Natural killer cell (primary cell): ENCODE measurements at regions not wholly inside any gene's neighbourhood (a gene's known extent, or its start where the extent isn't known, plus 50 kb on each side); places are given as distances from the start of the nearest gene placed in this dataset.

ENCODE experiments used
- ATAC-seq, 3 donors: fragments of 150-1000 bp in 2 of 3; fragments of 200-7000 bp in 1 of 3; cut with Tn5 transposase; 1 replicate in 1 of 3; 2 replicates in 2 of 3; pipeline ENCODE4 v1.10.0; 2021; ENCODE audit warnings: mild to moderate bottlenecking in 2 of 3, moderate library complexity in 2 of 3
- DNase-seq, 2 donors: peaks; one replicate each; pipeline versions ENCODE4 v3.0.0 to v3.0.0-alpha.2; 2013 to 2021; ENCODE audit warnings: mixed read lengths in 1 of 2
- H3K27ac ChIP-seq: one replicate; pipeline ENCODE4 v1.5.1; 2013; ENCODE audit warnings: mild to moderate bottlenecking, low read length
- H3K27me3 ChIP-seq: one replicate; pipeline ENCODE4 v1.6.1; 2013; ENCODE audit warnings: low read length; ENCODE audit not compliant: control insufficient read depth, insufficient read depth
- H3K36me3 ChIP-seq: one replicate; pipeline ENCODE4 v1.6.1; 2013; ENCODE audit warnings: low read length; ENCODE audit not compliant: control insufficient read depth, insufficient read depth
- H3K4me1 ChIP-seq: one replicate; pipeline ENCODE4 v1.6.1; 2013; ENCODE audit warnings: low read length; ENCODE audit not compliant: control insufficient read depth, insufficient read depth
- H3K4me3 ChIP-seq: one replicate; pipeline ENCODE4 v1.5.1; 2013; ENCODE audit warnings: low read length
- H3K9me3 ChIP-seq: one replicate; pipeline ENCODE4 v1.6.1; 2013; ENCODE audit warnings: low read length; ENCODE audit not compliant: control insufficient read depth, insufficient read depth
- H3K27ac Mint-ChIP-seq, 2 donors: one replicate each; pipeline ENCODE4 v1.8.0; 2022; ENCODE audit warnings: mild to moderate bottlenecking in 2 of 2, mixed read lengths in 2 of 2, moderate library complexity in 1 of 2
- H3K27me3 Mint-ChIP-seq, 2 donors: one replicate each; pipeline ENCODE4 v1.8.0; 2022; ENCODE audit warnings: low read depth in 2 of 2, mixed read lengths in 2 of 2
- H3K36me3 Mint-ChIP-seq: one replicate; pipeline ENCODE4 v1.8.0; 2022; ENCODE audit warnings: mixed read lengths
- H3K4me1 Mint-ChIP-seq, 2 donors: one replicate each; pipeline ENCODE4 v1.8.0; 2022; ENCODE audit warnings: mixed read lengths in 2 of 2
- H3K4me3 Mint-ChIP-seq: one replicate; pipeline ENCODE4 v1.8.0; 2022; ENCODE audit warnings: mild to moderate bottlenecking, moderate library complexity, mixed read lengths
- H3K9me3 Mint-ChIP-seq, 2 donors: one replicate each; pipeline ENCODE4 v1.8.0; 2022; ENCODE audit warnings: mixed read lengths in 2 of 2
- WGBS: methylation state at CpG from one replicate; pipeline ENCODE4 v1.1.7; 2013; ENCODE audit warnings: missing lambda C conversion rate; ENCODE audit not compliant: insufficient coverage; 5-methylcytosine and 5-hydroxymethylcytosine counted together
- intact Hi-C: fragments of 100-400 bp; cut with micrococcal nuclease; formaldehyde crosslinking; loops from one replicate; pipeline ENCODE4 v1.14.2; 2022
- TF ChIP-seq, protein P1 (sequence below): fragments of 200-600 bp; IDR thresholded peaks from one replicate; pipeline ENCODE4 v1.8.0; 2022; ENCODE audit warnings: antibody characterized with exemption

DNA sequence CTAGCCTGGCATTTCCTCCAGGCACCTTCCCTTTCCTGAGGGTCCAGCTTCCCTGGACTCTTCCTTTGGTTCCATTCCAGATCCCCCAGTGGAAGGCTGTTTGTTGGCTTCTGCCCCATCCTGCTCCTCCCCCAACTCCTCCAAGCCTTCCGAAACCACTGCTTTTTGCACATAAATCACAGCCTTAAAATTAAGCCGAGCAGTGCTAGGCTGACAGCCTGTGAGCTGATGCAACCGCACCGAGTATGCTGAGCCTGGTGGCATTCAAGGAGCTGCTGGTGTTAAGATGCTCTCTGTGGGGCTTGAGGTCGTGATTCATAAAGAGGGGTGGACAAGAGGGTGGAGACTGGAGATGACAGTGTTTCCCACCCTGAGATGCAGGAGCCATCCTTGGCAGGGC lies 266.6 kb upstream of the C1orf174 start:
- DNase-seq (no peak), ATAC-seq (no peak)
- H3K4me3 ChIP-seq, result no peak overlapping the region
- no peak overlapping the region for H3K4me3 Mint-ChIP-seq
- H3K9me3 Mint-ChIP-seq, result no peaks in the 10 kb centered on the region
- no peaks in the 10 kb centered on the region for H3K36me3 Mint-ChIP-seq
- H3K27ac Mint-ChIP-seq, result no peak overlapping the region
- WGBS, result 23% methylated on average over 5 of the region's 5 CpGs
- intact Hi-C loops, result no loop called here
- peaks cover 13 to 20% of the 10 kb centered on the region in 2 donors for H3K27me3 Mint-ChIP-seq
- H3K4me1 Mint-ChIP-seq, result no peaks in the 10 kb centered on the region
- H3K4me1 ChIP-seq, result no peaks in the 10 kb centered on the region
- no peak overlapping the region for H3K27ac ChIP-seq
- H3K27me3 ChIP-seq, result no peaks in the 10 kb centered on the region
- TF ChIP-seq, protein P1, sequence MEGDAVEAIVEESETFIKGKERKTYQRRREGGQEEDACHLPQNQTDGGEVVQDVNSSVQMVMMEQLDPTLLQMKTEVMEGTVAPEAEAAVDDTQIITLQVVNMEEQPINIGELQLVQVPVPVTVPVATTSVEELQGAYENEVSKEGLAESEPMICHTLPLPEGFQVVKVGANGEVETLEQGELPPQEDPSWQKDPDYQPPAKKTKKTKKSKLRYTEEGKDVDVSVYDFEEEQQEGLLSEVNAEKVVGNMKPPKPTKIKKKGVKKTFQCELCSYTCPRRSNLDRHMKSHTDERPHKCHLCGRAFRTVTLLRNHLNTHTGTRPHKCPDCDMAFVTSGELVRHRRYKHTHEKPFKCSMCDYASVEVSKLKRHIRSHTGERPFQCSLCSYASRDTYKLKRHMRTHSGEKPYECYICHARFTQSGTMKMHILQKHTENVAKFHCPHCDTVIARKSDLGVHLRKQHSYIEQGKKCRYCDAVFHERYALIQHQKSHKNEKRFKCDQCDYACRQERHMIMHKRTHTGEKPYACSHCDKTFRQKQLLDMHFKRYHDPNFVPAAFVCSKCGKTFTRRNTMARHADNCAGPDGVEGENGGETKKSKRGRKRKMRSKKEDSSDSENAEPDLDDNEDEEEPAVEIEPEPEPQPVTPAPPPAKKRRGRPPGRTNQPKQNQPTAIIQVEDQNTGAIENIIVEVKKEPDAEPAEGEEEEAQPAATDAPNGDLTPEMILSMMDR, result no peak
- H3K36me3 ChIP-seq, result no peaks in the 10 kb centered on the region
- H3K9me3 ChIP-seq, result no peaks in the 10 kb centered on the region

DNA sequence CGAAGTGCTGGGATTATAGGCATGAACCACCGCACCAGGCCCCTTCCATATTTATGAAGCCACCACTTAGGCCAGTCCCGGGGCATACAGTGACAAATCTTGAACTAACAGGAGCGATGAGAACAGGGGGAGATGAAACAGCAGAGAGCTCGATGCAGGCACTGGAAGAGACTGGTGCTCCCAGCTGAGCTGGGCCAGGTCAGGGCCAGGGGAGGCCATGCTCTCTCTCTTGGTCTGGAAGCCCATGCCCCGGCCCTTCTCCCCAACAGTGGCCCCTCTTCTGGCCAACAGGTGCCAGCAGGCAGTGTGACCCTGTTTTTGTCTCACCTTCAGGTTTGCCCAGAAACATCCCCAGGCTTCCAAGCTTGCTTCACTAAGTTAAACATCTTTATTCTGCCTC lies 269.9 kb upstream of the C1orf174 start:
- H3K27ac ChIP-seq, result no peak overlapping the region
- no peak overlapping the region for H3K4me3 ChIP-seq
- TF ChIP-seq, protein P1, result no peak
- peaks cover 6 to 28% of the 10 kb centered on the region in 2 donors for H3K27me3 Mint-ChIP-seq
- 85% methylated on average over 6 of the region's 6 CpGs for WGBS
- H3K4me3 Mint-ChIP-seq, result no peak overlapping the region
- H3K36me3 Mint-ChIP-seq, result no peaks in the 10 kb centered on the region
- intact Hi-C loops, result no loop called here
- no peak for ATAC-seq
- H3K4me1 Mint-ChIP-seq, result no peaks in the 10 kb centered on the region
- DNase-seq, result no peak
- no peak overlapping the region for H3K27ac Mint-ChIP-seq
- H3K27me3 ChIP-seq, result no peaks in the 10 kb centered on the region
- no peaks in the 10 kb centered on the region for H3K9me3 ChIP-seq
- H3K36me3 ChIP-seq, result no peaks in the 10 kb centered on the region
- no peaks in the 10 kb centered on the region for H3K9me3 Mint-ChIP-seq
- H3K4me1 ChIP-seq, result no peaks in the 10 kb centered on the region

DNA sequence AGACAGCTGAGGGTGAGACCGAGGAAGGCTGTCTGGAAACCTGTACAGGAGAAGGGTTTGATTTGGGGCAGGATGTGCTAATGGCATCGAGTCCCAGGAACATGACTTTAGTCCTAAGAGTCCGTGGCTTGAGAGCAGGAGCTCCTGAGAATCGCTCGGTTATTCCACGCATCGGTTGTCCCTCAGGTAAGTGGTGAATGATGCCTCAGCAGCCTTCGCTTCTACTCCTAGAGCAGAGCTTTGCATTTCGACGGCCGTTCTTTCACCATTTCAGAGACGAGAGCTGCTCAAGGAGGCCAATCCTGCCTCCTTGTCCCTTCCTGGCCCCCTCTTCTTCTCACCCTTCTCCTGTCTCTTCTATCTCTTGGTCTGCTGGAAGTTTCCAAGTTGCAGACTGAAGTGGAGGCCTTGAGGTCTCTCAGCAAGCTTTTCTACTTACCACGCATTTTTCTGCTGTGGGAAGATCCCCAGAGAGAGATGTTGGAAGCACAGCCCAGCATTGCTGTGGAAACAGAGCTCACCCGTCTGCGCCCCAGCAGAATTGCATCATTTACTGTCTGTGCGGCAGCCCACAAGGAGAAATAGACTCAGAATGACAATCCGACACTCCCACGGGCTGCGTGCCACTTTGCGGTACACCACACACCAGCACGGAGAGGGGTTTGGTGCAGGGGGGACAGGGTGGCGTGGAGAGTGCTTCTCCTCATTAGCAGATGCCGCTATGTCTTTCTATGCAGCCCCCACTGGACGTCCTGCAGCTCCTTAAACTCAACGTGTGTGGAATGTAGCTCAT lies 270.7 kb upstream of the C1orf174 start:
- TF ChIP-seq, protein P1, result no peak
- DNase-seq (no peak), ATAC-seq (no peak)
- Histone ChIP-seq H3K4me1 (no peaks in the 10 kb centered on the region), H3K4me3 (no peak overlapping the region), H3K36me3 (no peaks in the 10 kb centered on the region), H3K27me3 (no peaks in the 10 kb centered on the region), H3K9me3 (no peaks in the 10 kb centered on the region), H3K27ac (no peak overlapping the region)
- Mint-ChIP-seq H3K36me3 (no peaks in the 10 kb centered on the region), H3K4me1 (no peaks in the 10 kb centered on the region), H3K27me3 (peaks cover 5 to 20% of the 10 kb centered on the region in 2 donors), H3K9me3 (no peaks in the 10 kb centered on the region), H3K27ac (no peak overlapping the region), H3K4me3 (no peak overlapping the region)
- 88% methylated on average over 25 of the region's 25 CpGs for WGBS
- intact Hi-C loops, result no loop called here
